Inflammatory macrophage treated with lipopolysaccharide for 4 hours (primary cell): ENCODE measurements at regions not wholly inside any gene's neighbourhood (a gene's known extent, or its start where the extent isn't known, plus 50 kb on each side); places are given as distances from the start of the nearest gene placed in this dataset.
"Not testable (repeated sequence)": the region's sequence is repeated elsewhere in the genome, so short reads cannot be mapped to it uniquely, and the experiment has no call there.

ENCODE experiments used
- DNase-seq: peaks from one replicate; pipeline ENCODE4 v3.0.0-alpha.2; 2020

- DNase-seq: no peak
These were observed 98.1 kb upstream of the HS6ST1 start for GRCh38 chr2:128416806-128417205.

DNA sequence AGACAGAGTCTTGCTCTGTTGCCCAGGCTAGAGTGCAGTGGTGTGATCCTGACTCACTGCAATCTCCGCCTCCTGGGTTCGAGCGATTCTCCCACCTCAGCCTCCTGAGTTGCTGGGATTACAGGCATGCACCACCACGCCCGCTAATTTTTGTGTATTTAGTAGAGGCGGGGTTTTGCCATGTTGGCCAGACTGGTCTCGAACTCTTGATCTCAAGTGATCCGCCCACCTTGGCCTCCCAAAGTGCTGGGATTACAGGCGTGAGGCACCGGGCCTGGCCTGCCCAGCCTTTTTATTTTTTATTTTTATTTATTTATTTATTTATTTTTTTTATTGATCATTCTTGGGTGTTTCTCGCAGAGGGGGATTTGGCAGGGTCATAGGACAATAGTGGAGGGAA lies 98.6 kb upstream of the HS6ST1 start:
- not testable (repeated sequence) for DNase-seq

DNA sequence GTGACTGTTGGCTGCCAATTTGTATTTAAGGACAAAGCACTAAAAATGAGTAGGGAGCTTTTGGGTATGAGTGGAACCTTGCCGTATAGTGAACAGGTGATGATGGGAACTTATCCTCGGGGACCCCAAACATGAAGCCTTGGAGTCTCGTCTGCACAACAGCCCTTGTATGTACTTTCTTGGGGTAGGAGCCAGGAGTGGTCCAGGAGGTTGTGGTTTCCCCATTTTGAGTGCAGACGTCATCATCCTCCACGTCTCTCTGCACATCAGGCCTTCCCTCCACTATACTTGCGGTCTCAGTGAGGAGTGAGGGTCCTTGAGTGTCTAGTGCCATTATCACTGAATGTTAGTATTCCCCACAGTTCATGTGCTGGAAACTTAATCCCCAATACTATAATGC lies 101.5 kb upstream of the HS6ST1 start:
- DNase-seq: no peak

DNA sequence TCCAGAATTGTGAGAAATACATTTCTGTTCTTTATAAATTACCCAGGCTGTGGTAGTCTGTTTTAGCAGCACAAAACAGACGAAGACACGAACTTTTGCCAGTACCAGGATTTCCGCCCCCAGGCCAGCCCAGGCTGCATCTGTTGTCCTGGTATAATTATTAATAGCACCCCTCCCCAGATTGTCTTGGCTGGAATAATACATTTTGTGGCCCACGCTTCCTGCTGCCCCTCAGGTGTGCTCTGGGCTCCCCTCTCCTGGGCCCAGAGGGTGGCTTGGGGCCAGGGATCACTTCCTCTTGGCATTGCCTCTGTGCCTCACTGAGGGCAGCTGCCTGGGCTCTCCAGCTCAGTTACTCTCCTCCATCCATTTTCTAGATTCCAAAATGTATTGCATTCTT lies 102.1 kb upstream of the HS6ST1 start:
- no peak for DNase-seq

DNA sequence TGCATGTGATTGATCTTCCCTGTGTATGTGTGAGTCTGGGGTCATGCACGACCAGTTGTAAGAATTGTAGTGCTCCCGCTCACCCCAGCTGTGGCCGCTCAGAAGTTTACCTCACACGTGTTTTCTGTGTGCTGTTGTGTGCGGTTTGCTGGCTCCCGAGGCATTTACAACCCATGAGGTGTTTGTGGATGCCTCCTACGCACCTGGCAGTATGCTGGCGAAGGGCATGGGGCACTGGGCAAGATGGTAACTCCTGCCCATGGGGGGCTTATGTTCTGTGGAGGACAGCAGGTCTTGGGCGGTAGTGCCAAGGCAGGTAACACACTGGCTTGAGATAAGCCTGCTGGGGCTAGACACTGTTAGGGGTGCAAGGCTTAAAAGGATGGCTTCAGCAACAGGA lies 102.6 kb upstream of the HS6ST1 start:
- DNase-seq: no peak

- no peak for DNase-seq
These were observed 103.2 kb upstream of the HS6ST1 start for GRCh38 chr2:128421861-128422311.

GRCh38 chr2:128422571-128422970 lies 103.9 kb upstream of the HS6ST1 start:
- no peak for DNase-seq

- DNase-seq: no peak
These were observed 105.1 kb upstream of the HS6ST1 start for GRCh38 chr2:128423788-128424165.

DNA sequence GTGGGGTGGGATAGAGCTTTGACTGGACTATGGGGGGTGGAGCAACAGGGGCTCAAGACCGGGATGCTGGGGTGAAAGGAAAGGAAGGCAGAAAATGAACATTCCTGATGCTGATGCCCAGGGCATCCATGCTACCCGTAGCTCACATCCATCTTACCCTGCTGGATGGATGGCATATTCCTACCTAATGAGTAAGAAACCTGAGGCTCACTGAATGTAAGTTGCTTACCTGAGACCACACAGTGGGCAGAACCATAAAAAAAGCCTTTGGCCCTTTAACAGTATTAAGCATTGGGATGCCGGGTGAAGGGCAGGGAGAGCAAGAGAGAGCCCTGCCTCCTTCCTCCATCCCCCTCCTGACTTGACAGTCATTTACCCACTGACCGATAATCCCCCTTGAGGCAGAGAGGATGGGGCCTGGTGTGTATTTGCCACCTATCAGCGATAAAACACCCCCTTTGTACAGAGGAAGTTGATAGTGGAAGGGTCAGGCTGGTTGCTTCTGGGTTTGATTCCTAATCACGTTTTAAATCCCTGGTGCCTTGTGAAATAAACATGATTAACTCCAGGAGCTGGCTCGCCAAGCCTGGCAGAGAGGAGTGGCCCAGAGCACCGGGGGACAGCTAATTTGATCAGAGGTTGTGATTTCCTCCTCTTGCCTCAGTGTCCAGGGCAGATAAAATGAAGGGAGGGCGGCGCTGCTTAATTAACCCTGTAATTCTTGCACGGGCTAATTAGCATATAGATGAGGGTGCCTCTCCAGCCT lies 105.9 kb upstream of the HS6ST1 start:
- no peak for DNase-seq

DNA sequence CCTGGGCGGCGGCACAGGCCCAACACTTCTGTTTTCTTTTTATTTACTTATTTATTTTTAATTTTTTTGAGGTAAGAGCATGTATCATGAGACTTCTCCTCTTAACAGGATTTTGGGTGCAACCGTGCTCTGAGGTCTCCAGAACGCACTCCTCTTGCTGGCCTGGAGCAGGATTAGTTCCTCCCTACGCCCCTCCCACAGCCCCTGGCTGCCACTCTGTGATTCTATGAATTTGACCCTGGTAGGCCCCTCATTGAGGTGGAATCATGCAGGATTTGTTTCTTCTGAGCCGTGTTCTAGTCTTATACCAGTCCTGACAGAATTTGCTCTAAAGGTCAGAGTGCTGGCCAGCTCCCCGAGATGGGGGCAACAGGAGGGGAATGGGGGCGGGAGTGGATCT lies 106.5 kb upstream of the HS6ST1 start:
- DNase-seq: no peak

- DNase-seq: no peak
These were observed 107.3 kb upstream of the HS6ST1 start for GRCh38 chr2:128425731-128426620.

- no peak for DNase-seq
These were observed 108.7 kb upstream of the HS6ST1 start for GRCh38 chr2:128427413-128427755.

DNA sequence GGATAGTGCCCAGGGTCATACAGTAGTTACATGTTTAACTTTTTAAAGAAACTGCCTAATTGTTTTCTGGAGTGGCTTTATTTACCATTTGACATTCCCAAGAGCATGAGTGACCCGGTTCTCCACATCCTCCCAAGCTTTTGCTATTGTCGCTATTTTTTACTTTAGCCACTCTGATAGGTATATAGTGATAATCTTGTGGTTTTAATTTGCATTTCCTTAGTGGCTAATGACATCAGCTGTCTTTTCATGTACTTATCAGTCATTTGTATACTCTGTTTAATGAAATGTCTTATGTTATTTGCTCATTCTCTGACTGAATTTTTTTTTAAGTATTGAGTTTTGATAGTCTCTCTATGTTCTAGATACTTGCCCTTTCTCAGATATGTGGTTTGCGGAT lies 109.7 kb upstream of the HS6ST1 start:
- no peak for DNase-seq

DNA sequence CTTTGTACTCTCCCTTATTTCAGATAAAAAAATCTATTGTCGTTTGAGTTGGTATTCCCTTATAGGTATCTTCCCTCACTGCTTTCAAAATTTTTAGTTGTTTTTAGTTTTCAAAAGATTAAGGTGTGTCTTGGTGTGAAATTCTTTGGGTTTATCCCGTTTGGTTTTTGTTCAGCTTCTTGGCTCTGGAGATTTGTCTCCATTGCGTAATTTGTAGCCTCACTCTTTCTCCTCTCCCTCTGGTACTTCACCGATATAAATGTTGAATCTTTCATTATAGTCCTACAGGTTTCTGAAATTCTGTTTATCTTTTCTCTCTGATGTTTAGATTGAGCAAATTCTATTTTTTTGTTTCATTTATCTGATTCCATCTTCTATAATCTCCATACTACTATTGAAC lies 113.8 kb upstream of the HS6ST1 start:
- no peak for DNase-seq

GRCh38 chr2:128433911-128434550 lies 115.4 kb upstream of the HS6ST1 start:
- DNase-seq: no peak

GRCh38 chr2:128435576-128436478 lies 117.2 kb upstream of the HS6ST1 start:
- DNase-seq: no peak

DNA sequence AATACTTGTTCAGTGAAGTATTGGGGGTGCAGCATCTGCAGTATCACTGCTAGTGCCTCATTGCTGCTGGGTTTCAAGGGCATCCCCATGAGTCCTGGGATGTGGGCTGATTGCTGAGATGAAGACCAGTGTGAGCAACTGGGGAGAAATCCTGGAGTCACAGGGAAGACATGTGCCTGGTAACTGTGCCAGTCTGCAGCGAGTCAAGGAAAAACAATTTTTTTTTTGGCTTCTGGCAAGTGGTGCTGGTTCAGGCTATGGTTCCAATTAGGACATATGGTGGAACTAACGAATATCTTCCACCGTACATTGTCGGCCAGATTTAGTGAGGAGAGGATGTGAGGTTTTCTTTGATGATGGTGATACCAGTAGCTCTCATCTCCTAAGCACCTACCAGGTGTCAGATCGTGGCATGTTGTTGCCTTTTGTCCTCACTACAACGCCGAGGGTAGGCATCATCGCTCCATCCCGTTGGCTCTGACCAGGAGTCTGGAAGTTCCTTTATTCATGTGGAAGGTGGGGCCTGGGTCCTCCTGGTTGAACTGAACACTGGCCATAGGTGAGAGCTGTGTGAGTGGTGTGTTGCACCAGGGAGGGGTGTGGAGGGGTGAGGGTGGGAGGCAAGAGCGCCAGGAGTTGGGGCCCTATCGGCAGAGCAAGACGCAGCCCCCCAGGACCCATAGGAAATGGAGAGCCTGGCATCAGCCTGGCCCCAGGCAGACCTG lies 118.0 kb upstream of the HS6ST1 start:
- no peak for DNase-seq

DNA sequence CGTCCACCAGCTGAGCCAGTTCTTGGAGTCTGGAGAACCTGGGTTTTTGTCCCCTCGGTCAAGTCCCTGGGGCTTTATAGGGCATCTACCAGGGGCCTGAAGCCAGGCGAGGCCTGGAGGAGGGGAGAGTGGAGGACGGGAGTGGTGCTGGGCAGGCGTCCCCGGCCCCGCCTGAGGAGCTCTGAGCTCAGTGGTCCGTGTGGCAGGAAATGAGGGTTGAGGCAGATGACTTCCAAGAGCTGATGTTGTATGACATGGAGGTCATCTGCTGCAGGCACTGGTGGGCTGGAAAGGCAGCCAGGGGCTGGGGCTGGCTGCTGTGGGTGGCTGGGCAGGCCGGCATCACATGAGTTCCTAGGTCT lies 118.5 kb upstream of the HS6ST1 start:
- DNase-seq: peak; percentile 28

GRCh38 chr2:128438091-128438490 lies 119.4 kb upstream of the HS6ST1 start:
- DNase-seq: no peak

DNA sequence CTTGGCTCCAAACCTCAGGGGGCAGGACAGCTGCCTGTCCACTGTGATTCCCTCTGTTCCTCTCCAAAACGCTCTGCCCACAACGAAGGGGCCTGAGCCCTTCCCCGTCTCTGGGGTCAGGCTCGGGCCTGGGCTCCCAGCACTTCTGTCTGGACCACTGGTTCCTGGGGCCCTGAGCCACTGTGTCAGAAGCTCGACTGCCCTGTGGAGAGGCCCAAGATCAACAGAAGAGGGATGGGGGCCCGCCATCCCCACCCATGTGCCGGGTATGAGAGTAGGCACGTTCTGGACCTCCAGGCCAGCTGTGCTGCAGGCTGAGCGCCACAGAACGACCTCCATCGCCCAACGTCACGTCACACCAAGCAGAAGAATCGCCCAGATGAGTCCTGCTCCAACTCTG lies 119.9 kb upstream of the HS6ST1 start:
- DNase-seq: no peak

- DNase-seq: no peak
These were observed 120.5 kb upstream of the HS6ST1 start for GRCh38 chr2:128439031-128439790.
